HL-60 (cell line): ENCODE measurements at regions not wholly inside any gene's neighbourhood (a gene's known extent, or its start where the extent isn't known, plus 50 kb on each side); places are given as distances from the start of the nearest gene placed in this dataset.

ENCODE experiments used
- DNase-seq, 2 experiments: peaks; one replicate each; pipeline ENCODE4 v3.0.0-alpha.2; 2010 to 2020; ENCODE audit warnings: low read depth in 1 of 2, low spot score in 1 of 2
- H3K27ac ChIP-seq: fragments of 250-450 bp; sonication (Bioruptor Pico); replicated peaks from 2 replicates; pipeline ENCODE4 v1.5.1; 2020; ENCODE audit warnings: mild to moderate bottlenecking, moderate library complexity
- H3K27me3 ChIP-seq: fragments of 250-450 bp; sonication (Bioruptor Pico); 2 replicates; pipeline ENCODE4 v1.5.1; 2021; ENCODE audit warnings: mild to moderate bottlenecking, moderate library complexity; ENCODE audit not compliant: insufficient read depth, poor library complexity, severe bottlenecking
- H3K4me3 ChIP-seq: replicated peaks from 2 replicates; pipeline ENCODE4 v1.5.1; 2011; ENCODE audit warnings: mild to moderate bottlenecking, control low read depth, low read length; ENCODE audit not compliant: insufficient read depth
- GABPA ChIP-seq: IDR thresholded peaks from 2 replicates; pipeline ENCODE4 v1.6.1; 2012; ENCODE audit warnings: low read depth
- POLR2AphosphoS5 ChIP-seq: IDR thresholded peaks from 2 replicates; pipeline ENCODE4 v1.6.1; 2012; ENCODE audit warnings: low read depth
- SPI1 ChIP-seq: IDR thresholded peaks from 2 replicates; pipeline ENCODE4 v1.6.1; 2012; ENCODE audit warnings: low read depth, mild to moderate bottlenecking, borderline replicate concordance
- TF ChIP-seq, protein P1 (sequence below): IDR thresholded peaks from one replicate; pipeline ENCODE4 v1.5.1; 2011; ENCODE audit warnings: low read length, control low read depth, inconsistent platforms; ENCODE audit not compliant: insufficient read depth
- TF ChIP-seq, protein P2 (sequence below): IDR thresholded peaks from 2 replicates; pipeline ENCODE4 v1.6.1; 2012; ENCODE audit warnings: low read depth; ENCODE audit not compliant: insufficient replicate concordance

DNA sequence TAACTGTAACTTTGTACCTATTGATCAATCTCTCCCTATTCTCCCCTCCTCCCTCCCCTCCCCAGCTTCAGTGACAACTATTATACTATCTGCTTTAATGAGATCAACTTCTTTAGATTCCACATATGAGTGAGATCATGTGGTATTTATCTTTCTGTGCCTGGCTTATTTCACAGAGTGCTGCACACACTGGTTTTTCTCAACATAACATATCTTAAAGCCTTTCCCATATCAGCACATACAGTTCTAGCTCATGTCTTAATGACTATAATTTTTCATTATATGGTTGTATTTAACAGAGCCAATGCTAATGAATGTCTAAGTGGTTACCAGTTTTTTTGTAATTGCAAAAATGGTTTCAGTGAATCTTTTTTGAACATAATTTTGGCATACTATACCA is 340.3 kb upstream of the DDI1 start:
- Histone ChIP-seq H3K4me3 (no peak overlapping the region), H3K27ac (no peak overlapping the region), H3K27me3 (no peaks in the 10 kb centered on the region)
- no peak for DNase-seq
- TF ChIP-seq POLR2AphosphoS5 (no peak), GABPA (no peak), SPI1 (no peak)
- TF ChIP-seq, protein P1, sequence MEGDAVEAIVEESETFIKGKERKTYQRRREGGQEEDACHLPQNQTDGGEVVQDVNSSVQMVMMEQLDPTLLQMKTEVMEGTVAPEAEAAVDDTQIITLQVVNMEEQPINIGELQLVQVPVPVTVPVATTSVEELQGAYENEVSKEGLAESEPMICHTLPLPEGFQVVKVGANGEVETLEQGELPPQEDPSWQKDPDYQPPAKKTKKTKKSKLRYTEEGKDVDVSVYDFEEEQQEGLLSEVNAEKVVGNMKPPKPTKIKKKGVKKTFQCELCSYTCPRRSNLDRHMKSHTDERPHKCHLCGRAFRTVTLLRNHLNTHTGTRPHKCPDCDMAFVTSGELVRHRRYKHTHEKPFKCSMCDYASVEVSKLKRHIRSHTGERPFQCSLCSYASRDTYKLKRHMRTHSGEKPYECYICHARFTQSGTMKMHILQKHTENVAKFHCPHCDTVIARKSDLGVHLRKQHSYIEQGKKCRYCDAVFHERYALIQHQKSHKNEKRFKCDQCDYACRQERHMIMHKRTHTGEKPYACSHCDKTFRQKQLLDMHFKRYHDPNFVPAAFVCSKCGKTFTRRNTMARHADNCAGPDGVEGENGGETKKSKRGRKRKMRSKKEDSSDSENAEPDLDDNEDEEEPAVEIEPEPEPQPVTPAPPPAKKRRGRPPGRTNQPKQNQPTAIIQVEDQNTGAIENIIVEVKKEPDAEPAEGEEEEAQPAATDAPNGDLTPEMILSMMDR: no peak
- TF ChIP-seq, protein P2, sequence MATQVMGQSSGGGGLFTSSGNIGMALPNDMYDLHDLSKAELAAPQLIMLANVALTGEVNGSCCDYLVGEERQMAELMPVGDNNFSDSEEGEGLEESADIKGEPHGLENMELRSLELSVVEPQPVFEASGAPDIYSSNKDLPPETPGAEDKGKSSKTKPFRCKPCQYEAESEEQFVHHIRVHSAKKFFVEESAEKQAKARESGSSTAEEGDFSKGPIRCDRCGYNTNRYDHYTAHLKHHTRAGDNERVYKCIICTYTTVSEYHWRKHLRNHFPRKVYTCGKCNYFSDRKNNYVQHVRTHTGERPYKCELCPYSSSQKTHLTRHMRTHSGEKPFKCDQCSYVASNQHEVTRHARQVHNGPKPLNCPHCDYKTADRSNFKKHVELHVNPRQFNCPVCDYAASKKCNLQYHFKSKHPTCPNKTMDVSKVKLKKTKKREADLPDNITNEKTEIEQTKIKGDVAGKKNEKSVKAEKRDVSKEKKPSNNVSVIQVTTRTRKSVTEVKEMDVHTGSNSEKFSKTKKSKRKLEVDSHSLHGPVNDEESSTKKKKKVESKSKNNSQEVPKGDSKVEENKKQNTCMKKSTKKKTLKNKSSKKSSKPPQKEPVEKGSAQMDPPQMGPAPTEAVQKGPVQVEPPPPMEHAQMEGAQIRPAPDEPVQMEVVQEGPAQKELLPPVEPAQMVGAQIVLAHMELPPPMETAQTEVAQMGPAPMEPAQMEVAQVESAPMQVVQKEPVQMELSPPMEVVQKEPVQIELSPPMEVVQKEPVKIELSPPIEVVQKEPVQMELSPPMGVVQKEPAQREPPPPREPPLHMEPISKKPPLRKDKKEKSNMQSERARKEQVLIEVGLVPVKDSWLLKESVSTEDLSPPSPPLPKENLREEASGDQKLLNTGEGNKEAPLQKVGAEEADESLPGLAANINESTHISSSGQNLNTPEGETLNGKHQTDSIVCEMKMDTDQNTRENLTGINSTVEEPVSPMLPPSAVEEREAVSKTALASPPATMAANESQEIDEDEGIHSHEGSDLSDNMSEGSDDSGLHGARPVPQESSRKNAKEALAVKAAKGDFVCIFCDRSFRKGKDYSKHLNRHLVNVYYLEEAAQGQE: no peak

DNA sequence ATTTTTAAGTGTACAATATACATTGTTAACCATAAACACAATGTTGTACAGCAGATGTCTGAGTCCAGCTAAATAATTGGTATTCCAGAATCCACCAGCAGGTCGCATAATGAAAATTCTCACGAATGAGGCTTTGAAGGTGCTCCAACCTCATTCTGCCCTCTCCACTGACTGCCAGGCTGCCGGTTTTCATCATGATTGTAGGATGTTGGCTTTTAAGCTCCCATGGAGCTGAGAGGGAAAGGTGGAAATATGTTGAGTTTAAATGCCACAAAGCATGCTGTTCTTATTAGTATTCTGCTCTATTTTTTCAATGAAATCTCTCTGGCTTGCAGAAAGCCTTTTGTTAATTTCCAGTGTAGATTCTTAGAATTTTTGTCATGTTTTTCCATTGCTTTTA is 337.2 kb upstream of the DDI1 start:
- Histone ChIP-seq H3K27ac (no peak overlapping the region), H3K4me3 (no peak overlapping the region), H3K27me3 (no peaks in the 10 kb centered on the region)
- TF ChIP-seq POLR2AphosphoS5 (no peak), GABPA (no peak), SPI1 (no peak)
- TF ChIP-seq, protein P2: no peak
- TF ChIP-seq, protein P1: no peak
- DNase-seq: no peak

DNA sequence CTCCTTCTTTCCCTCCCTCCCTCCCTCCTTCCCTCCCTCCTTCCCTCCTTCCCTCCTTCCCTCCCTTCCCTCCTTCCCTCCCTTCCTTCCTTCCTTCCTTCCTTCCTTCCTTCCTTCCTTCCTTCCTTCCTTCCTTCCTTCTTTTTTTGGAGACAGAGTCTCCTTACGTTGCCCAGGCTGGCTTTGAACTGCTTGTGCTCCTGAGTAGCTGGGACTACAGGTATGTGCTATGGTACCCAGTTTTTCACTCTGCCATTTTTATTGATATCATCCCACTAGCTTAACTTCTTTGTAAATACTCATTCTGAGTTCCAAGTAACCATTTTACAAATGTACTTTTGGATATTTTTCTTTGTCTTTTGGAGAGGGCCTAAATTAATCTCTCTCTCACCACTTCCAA is 336.8 kb upstream of the DDI1 start:
- TF ChIP-seq POLR2AphosphoS5 (no peak), SPI1 (no peak), GABPA (no peak)
- TF ChIP-seq, protein P1: no peak
- TF ChIP-seq, protein P2: no peak
- DNase-seq: no peak
- Histone ChIP-seq H3K4me3 (no peak overlapping the region), H3K27ac (no peak overlapping the region), H3K27me3 (no peaks in the 10 kb centered on the region)
